DMS 273 (cell line): ENCODE measurements at regions not wholly inside any gene's neighbourhood (a gene's known extent, or its start where the extent isn't known, plus 50 kb on each side); places are given as distances from the start of the nearest gene placed in this dataset.

Source experiments
- DNase-seq: peaks from one replicate; lab custom pipeline; 2025; ENCODE audit not compliant: unreplicated experiment; lab: John Stamatoyannopoulos, UW

GRCh38 chr15:38072348-38073177 is 138.1 kb downstream of the TMCO5A start:
- DNase-seq: peak; percentile 88

GRCh38 chr15:38073178-38073946 is 138.9 kb downstream of the TMCO5A start:
- peak; percentile 22 for DNase-seq

DNA sequence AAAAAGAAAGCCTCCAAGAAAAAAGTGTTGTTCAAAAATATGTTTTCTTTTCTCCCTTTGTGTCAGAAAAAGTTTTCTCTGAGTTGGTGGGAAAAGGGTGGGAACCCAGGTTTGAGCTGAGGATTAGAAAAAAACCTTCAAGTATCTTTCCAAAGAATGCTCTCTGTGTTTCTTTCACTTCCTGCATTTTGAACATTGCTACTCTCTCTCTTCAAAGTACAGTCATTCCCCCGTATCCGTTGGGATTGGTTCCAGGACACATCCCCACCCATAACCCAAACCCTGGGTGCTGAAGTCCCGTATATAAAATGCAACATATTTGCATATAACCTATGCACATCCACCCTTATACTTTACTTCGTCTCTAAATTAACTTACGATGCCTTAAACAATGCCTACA is 139.6 kb downstream of the TMCO5A start:
- DNase-seq: no peak

- DNase-seq: no peak
These were observed 141.0 kb downstream of the TMCO5A start for GRCh38 chr15:38075466-38075865.

GRCh38 chr15:38076786-38077185 is 142.3 kb downstream of the TMCO5A start:
- no peak for DNase-seq

DNA sequence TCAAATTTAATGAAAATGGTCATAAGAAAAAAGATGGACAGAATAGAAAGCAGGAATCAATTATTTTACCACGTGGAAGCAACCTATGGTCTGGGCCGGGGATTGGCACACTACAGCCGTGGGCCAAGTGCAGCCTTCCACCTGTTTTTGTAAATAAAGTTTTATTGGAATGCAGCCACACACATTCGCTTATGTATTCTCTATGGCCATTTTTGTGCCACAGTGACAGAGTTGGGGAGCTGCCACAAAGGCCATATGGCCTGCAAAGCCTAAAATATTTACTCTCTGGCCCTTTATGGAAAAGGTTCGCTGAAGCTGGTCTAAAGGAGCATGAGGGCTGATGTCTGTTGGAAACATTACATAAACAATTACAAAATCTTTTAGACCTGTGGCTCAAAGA is 144.8 kb downstream of the TMCO5A start:
- peak; percentile 47 for DNase-seq

DNA sequence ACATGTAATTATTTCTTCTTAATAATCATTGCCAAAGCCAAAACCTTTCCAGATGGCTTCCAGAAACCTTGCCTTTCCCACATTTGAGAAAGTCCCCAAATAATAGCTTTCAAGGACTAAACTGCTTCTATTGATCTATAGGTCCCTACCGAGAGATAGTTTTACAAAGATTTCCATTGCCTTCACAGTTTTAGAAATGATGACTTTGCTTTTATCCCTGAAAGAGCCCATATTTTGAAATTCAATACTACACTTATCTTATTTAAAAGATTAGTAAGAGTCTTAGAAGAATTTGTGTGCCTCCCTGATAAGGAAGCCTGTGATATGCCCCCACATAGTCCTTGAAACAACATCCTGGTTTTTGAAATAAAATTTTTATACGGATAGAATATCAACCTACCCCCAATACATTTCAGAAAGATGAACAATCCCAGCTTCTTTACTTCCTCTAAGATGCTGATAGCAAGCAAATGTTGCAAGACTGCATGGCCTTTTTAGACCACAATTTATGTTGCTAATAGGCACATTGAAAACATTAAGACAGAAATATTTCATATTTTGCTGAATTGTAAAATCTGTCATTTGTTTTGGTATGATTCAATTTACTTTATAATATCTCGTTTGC is 146.3 kb downstream of the TMCO5A start:
- DNase-seq: no peak

GRCh38 chr15:38084289-38084688 is 149.8 kb downstream of the TMCO5A start:
- no peak for DNase-seq

GRCh38 chr15:38085114-38085513 is 150.7 kb downstream of the TMCO5A start:
- DNase-seq: no peak

DNA sequence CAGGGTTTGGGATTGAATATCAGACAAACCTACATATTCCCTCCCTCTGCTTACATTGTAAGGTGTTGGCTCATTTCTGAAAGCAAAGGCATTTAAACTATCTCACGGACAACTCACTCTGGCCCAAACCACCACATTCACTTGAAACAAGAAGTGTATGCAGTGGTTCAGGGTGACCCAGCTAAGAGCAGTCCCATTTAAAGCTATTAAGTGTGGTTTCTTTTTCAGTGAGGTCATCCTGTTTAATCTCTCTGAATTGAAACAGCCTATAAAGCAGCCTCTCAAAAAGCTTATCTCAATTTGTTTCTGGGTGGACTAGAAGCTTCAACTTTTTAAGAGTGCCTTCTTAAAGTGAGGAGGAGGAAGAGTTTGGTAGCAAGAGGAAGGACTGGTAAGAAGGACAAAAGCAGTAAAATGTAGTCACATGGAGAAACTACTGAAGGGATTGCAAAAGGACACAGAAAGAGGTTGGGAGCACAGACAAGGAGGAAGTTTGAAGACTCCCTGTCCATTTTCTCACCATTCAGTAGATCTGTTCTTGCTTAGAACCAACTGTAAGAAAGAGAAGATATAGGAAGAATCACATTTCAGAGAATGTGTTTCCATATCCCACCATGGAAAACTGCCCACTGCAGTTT is 151.6 kb downstream of the TMCO5A start:
- no peak for DNase-seq

DNA sequence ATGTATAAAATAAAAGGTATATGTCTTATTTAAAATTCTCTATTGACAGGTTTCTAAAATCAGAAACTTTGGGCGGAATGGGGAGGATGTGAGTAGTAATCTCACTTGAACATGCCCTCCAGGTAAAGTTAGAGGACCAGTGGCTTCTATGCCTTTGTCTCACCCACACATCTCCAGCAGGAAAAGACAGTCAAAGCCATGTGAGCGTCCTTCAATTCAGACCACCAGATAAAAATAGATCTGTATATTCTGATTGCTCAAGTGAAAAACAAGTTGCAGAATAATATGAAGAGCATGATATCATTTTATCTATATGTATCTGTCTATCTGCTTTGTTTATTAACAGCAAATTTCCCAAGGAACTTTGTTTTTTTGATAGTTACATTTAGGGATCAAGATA is 152.2 kb downstream of the TMCO5A start:
- DNase-seq: no peak

GRCh38 chr15:38088971-38089370 is 154.5 kb downstream of the TMCO5A start:
- no peak for DNase-seq

DNA sequence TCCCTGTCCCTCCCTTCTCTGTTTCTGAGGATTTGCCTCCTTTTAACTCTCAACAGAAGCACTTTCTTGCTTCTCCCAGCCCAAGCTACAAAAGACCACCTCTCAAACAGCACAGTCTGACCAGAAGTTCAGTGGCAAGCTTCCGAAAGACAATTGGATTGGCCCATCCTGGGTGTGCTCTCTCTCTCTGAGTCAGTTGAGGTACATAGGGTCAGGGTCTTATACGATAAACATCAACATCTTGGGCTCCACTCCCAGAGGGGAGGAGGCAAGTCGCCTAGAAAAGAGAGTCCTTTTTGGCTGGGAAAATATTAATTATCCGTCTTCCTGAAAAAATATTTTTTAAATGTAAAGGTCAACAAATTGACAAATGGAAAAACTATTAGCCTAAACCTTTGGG is 155.8 kb downstream of the TMCO5A start:
- DNase-seq: no peak

- DNase-seq: no peak
These were observed 156.2 kb downstream of the TMCO5A start for GRCh38 chr15:38090678-38091077.

DNA sequence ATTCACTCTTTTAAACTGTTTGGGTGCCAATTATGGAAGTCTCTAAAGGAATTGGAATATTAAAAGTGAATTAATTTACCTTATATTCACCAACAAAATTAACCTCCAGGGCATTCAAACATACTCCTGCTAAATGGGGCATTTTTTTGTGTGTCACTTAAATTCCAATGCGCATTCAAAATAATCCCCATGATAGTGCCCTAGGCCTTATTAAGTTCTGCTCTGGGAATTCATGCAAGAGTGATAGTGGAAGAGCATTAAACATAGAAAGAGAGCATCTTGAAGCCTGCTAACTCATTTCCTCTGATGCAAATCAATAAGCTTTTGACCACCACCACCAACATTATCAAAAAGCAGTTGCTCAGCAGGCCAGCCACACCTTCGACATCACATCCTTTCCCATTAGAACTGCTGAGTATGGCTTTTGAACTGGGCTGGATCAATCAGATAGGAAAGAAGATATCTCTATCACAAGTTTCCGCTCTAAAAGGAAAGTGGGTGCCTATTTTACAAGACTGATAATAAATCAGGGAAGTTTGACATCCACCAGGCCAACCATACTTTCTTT is 156.7 kb downstream of the TMCO5A start:
- no peak for DNase-seq

DNA sequence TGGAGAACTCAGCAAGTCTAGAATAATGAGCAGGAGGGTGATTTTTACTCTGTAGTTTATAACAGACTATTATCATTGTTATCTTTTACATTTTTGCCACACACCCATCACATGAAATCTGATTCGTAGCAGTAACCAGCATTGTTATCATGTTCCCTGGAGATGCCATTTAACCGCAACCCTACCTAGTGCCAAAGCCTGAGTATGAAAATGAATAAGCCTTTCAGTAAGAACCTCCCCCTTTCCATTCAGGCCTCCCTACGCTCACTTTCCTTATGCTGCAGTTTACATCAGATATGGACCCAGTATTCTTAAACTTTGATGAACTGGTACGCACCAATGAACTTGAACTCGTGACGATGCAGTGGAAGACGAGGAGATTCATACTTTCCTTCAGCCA is 158.7 kb upstream of the SPRED1 start:
- DNase-seq: no peak

GRCh38 chr15:38102972-38103371 is 149.7 kb upstream of the SPRED1 start:
- DNase-seq: no peak

GRCh38 chr15:38103564-38103963 is 149.1 kb upstream of the SPRED1 start:
- DNase-seq: no peak

DNA sequence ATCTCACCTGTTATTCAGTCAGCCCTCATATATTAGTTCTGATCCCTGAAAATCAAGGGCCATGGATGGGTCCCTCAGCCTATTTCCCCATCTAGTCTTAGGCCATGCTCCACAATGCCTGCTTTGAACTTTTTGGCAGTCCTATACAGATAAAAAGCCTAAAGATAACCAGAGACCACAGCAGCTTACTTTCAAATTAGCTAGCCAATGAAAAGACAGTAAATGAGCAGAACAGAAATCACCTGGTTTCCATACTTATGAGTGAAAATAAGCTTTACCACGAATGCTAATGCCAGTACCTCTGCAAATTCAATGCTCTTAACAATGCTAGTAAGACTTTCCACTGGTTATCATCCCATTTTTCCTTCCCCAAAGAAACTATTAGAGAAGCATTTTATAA is 141.6 kb upstream of the SPRED1 start:
- DNase-seq: no peak

DNA sequence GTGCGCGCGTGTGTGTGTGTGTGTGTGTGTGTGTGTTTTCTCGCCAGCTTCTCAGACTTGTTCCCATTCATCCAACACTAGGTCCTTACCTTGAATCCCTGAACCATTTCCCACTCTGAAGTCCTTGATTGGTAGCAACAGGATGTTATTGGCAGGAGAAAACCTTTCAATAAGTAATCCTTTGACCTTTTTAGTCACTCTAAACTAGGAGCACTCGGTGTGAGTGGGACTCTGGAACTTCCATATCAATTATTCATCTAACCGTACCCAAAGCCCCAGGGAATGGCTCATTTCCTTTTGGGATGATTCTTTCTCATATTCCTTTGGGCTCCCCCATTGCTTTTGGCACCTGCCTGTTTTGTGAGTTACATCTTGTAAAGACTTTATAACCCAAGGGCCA is 140.2 kb upstream of the SPRED1 start:
- DNase-seq: no peak

DNA sequence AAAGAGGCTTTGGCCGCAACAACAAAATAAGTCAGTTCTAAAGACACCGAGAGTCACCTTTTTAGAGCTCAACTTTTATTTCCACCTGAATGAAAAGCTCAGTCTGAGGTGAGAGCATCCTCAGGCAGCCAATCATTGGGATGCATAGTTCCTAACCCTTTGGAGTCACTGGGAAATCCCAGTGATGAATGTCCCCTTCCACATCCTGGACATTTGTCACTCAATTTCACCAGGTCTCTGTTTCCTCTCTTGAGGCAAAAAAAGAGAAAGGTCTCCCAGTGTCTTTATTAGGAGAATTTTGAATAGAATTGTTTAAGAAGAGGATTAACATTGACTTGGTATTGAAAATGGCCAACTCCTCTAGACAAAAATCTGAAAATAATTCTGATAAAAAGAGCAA is 137.5 kb upstream of the SPRED1 start:
- DNase-seq: no peak
